MM.1S (cell line): ENCODE measurements at regions not wholly inside any gene's neighbourhood (a gene's known extent, or its start where the extent isn't known, plus 50 kb on each side); places are given as distances from the start of the nearest gene placed in this dataset.

ENCODE experiments used
- DNase-seq: peaks from one replicate; pipeline ENCODE4 v3.0.0-alpha.2; 2015
- H2AFZ ChIP-seq: fragments of 300-600 bp; sonication (generic); 2 replicates; pipeline ENCODE4 v1.6.0; 2016; ENCODE audit warnings: antibody characterized with exemption, low read length
- H3F3A ChIP-seq: fragments of 300-600 bp; sonication (generic); 2 replicates; pipeline ENCODE4 v1.6.1; 2016; ENCODE audit warnings: mild to moderate bottlenecking, antibody characterized with exemption, low read length, moderate library complexity, mixed read lengths; ENCODE audit not compliant: insufficient read depth
- H3K27ac ChIP-seq: fragments of 300-600 bp; sonication (generic); 2 replicates; pipeline ENCODE4 v1.5.1; 2016; ENCODE audit warnings: mild to moderate bottlenecking, low read length
- H3K27me3 ChIP-seq: fragments of 300-600 bp; sonication (generic); replicated peaks from 2 replicates; pipeline ENCODE4 v1.6.0; 2016; ENCODE audit warnings: low read length; ENCODE audit not compliant: insufficient read depth
- H3K36me3 ChIP-seq: fragments of 300-600 bp; sonication (generic); replicated peaks from 2 replicates; pipeline ENCODE4 v1.6.1; 2016; ENCODE audit warnings: mild to moderate bottlenecking, low read length, mixed read lengths; ENCODE audit not compliant: insufficient read depth
- H3K4me1 ChIP-seq: fragments of 300-600 bp; sonication (generic); 2 replicates; pipeline ENCODE4 v1.6.1; 2016; ENCODE audit warnings: low read length, mixed read lengths
- H3K4me2 ChIP-seq: fragments of 300-600 bp; sonication (generic); 2 replicates; pipeline ENCODE4 v1.6.0; 2016; ENCODE audit warnings: low read depth, low read length
- H3K4me3 ChIP-seq: fragments of 300-600 bp; sonication (generic); 2 replicates; pipeline ENCODE4 v1.5.1; 2016; ENCODE audit warnings: low read length, mixed read lengths
- H3K79me2 ChIP-seq: fragments of 300-600 bp; sonication (generic); 2 replicates; pipeline ENCODE4 v1.6.1; 2016; ENCODE audit warnings: mixed run types, low read length, mixed read lengths
- H3K9ac ChIP-seq: fragments of 300-600 bp; sonication (generic); 2 replicates; pipeline ENCODE4 v1.6.1; 2016; ENCODE audit warnings: low read length, mixed read lengths
- H3K9me2 ChIP-seq: fragments of 300-600 bp; sonication (generic); replicated peaks from 2 replicates; pipeline ENCODE4 v1.6.1; 2016; ENCODE audit warnings: mild to moderate bottlenecking, low read length, mixed read lengths; ENCODE audit not compliant: insufficient read depth
- H3K9me3 ChIP-seq: fragments of 300-600 bp; sonication (generic); replicated peaks from 2 replicates; pipeline ENCODE4 v1.6.1; 2016; ENCODE audit warnings: mild to moderate bottlenecking, low read length, mixed read lengths; ENCODE audit not compliant: insufficient read depth
- H4K20me1 ChIP-seq: fragments of 300-600 bp; sonication (generic); 2 replicates; pipeline ENCODE4 v1.6.1; 2016; ENCODE audit warnings: mild to moderate bottlenecking, low read length, moderate library complexity, mixed read lengths; ENCODE audit not compliant: insufficient read depth
- EZH2 ChIP-seq: fragments of 300-600 bp; sonication (generic); optimal IDR thresholded peaks from 2 replicates; pipeline ENCODE3; 2017; ENCODE audit warnings: low read depth, mild to moderate bottlenecking, antibody characterized with exemption, low read length, mixed read lengths
- EZH2phosphoT487 ChIP-seq: fragments of 300-600 bp; sonication (generic); IDR thresholded peaks from 2 replicates; pipeline ENCODE4 v1.6.1; 2018; ENCODE audit warnings: antibody characterized with exemption, low read length
- TF ChIP-seq, protein P1 (sequence below): fragments of 300-600 bp; sonication (generic); IDR thresholded peaks from 2 replicates; pipeline ENCODE4 v1.5.1; 2016; ENCODE audit warnings: antibody characterized with exemption, low read length, mixed read lengths

DNA sequence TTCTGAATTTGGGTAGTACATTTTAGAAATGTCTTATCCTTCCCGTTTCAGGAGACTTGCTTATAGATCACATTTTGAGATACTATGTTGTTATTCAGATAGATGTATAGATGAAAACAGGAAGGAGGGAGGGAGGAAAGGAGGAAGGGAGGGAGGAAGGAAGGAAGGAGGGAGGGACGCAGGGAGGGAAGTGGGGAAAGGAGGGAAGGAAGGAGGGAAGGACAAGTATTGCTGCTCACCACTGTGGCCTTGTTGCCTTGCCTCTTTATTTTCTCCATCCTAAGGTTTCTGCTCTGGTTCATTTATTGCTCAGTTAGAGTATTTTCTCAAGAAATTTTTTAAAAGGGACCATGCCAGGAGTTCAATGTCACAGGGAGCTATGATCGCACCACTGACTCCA is 134.3 kb downstream of the LTN1 start:
- no peaks in the 10 kb centered on the region for H3K79me2 ChIP-seq
- H3K27me3 ChIP-seq: no peaks in the 10 kb centered on the region
- H3K9me2 ChIP-seq: no peaks in the 10 kb centered on the region
- H3K27ac ChIP-seq: no peak overlapping the region
- TF ChIP-seq, protein P1, sequence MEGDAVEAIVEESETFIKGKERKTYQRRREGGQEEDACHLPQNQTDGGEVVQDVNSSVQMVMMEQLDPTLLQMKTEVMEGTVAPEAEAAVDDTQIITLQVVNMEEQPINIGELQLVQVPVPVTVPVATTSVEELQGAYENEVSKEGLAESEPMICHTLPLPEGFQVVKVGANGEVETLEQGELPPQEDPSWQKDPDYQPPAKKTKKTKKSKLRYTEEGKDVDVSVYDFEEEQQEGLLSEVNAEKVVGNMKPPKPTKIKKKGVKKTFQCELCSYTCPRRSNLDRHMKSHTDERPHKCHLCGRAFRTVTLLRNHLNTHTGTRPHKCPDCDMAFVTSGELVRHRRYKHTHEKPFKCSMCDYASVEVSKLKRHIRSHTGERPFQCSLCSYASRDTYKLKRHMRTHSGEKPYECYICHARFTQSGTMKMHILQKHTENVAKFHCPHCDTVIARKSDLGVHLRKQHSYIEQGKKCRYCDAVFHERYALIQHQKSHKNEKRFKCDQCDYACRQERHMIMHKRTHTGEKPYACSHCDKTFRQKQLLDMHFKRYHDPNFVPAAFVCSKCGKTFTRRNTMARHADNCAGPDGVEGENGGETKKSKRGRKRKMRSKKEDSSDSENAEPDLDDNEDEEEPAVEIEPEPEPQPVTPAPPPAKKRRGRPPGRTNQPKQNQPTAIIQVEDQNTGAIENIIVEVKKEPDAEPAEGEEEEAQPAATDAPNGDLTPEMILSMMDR: no peak
- TF ChIP-seq EZH2phosphoT487 (no peak), EZH2 (no peak)
- H3K4me3 ChIP-seq: no peak overlapping the region
- H4K20me1 ChIP-seq: no peaks in the 10 kb centered on the region
- no peaks in the 10 kb centered on the region for H3K9me3 ChIP-seq
- H3K4me2 ChIP-seq: no peak overlapping the region
- H3K4me1 ChIP-seq: no peaks in the 10 kb centered on the region
- no peaks in the 10 kb centered on the region for H3K36me3 ChIP-seq
- H2AFZ ChIP-seq: no peak overlapping the region
- no peak for DNase-seq
- no peak overlapping the region for H3K9ac ChIP-seq
- no peaks in the 10 kb centered on the region for H3F3A ChIP-seq

GRCh38 chr21:28857752-28858151 is 134.9 kb downstream of the LTN1 start:
- no peaks in the 10 kb centered on the region for H3F3A ChIP-seq
- no peak overlapping the region for H2AFZ ChIP-seq
- H3K36me3 ChIP-seq: no peaks in the 10 kb centered on the region
- H4K20me1 ChIP-seq: no peaks in the 10 kb centered on the region
- H3K27me3 ChIP-seq: no peaks in the 10 kb centered on the region
- no peak overlapping the region for H3K9ac ChIP-seq
- no peak for TF ChIP-seq EZH2
- TF ChIP-seq, protein P1: no peak
- no peak overlapping the region for H3K4me2 ChIP-seq
- no peak overlapping the region for H3K4me3 ChIP-seq
- no peaks in the 10 kb centered on the region for H3K79me2 ChIP-seq
- H3K27ac ChIP-seq: no peak overlapping the region
- H3K4me1 ChIP-seq: no peaks in the 10 kb centered on the region
- H3K9me2 ChIP-seq: no peaks in the 10 kb centered on the region
- DNase-seq: no peak
- H3K9me3 ChIP-seq: no peaks in the 10 kb centered on the region

DNA sequence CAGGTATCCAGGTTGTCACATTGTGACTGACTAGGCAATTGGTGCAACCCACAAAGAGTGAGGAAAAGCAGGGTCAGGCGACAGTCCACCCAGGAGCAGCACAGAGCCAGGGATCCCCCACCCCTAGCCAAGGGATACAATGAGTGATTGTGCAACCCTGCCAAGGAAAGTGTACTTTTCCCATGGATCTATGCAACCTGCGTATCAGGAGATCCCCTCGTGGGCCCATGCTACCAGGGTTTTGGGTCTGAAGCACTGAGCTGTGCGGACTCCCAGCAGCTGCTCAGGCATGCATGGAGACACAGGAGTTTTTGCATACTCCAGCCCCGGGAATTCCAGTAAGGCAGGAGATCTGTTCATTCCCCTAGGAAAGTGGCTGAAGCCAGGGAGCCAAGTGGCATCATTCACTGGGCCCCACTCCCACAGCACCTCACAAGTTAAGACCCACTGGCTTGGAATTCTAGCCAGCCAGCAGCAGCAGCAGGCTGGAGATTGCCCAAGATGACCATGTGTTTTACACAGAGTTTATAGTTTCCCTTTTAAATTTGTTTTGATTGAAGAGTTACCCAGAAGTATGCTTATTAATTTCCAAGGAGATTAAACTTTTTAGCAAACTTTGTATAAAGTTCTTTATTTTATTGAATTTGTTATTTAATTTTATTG is 136.0 kb downstream of the LTN1 start:
- no peaks in the 10 kb centered on the region for H3K27me3 ChIP-seq
- H3K9me3 ChIP-seq: no peaks in the 10 kb centered on the region
- H3K4me2 ChIP-seq: no peak overlapping the region
- no peak for DNase-seq
- H3K9ac ChIP-seq: no peak overlapping the region
- H3K9me2 ChIP-seq: no peaks in the 10 kb centered on the region
- no peak for TF ChIP-seq EZH2
- TF ChIP-seq, protein P1: no peak
- TF ChIP-seq EZH2phosphoT487: no peak
- no peaks in the 10 kb centered on the region for H3K4me1 ChIP-seq
- no peak overlapping the region for H2AFZ ChIP-seq
- H3K79me2 ChIP-seq: no peaks in the 10 kb centered on the region
- H3K4me3 ChIP-seq: no peak overlapping the region
- H3K27ac ChIP-seq: no peak overlapping the region
- no peaks in the 10 kb centered on the region for H4K20me1 ChIP-seq
- no peaks in the 10 kb centered on the region for H3K36me3 ChIP-seq
- no peaks in the 10 kb centered on the region for H3F3A ChIP-seq
